Left cardiac atrium (tissue), 4 donors: ENCODE measurements at regions not wholly inside any gene's neighbourhood (a gene's known extent, or its start where the extent isn't known, plus 50 kb on each side); places are given as distances from the start of the nearest gene placed in this dataset.

ENCODE experiments used
- ATAC-seq, 2 donors: fragments of 200-7000 bp; cut with Tn5 transposase; one replicate each; pipeline ENCODE4 v1.9.1; 2020; ENCODE audit warnings: mild to moderate bottlenecking in 2 of 2, moderate library complexity in 2 of 2
- DNase-seq: peaks from one replicate; pipeline ENCODE4 v3.0.0-alpha.2; 2020
- intact Hi-C, 2 donors: fragments of 100-400 bp; cut with DNase I; formaldehyde crosslinking; loops; one replicate each; pipeline versions ENCODE4 v1.14.1 to v1.15.1; 2022 to 2023
- donor health status: DM: no; HTN: yes; CAD: no.
- donor health status: DM: no; HTN: yes; CAD: no; lungs with severe emphysema.
- donor health status: DM: yes; HTN: yes; CAD: no.
- donor health status: Dilated cardiomyopathy.

- DNase-seq: no peak
- ATAC-seq: no peak
- intact Hi-C loops: no loop called here
Observed at GRCh38 chr13:70959035-70959775, 851.0 kb upstream of the KLHL1 start.

DNA sequence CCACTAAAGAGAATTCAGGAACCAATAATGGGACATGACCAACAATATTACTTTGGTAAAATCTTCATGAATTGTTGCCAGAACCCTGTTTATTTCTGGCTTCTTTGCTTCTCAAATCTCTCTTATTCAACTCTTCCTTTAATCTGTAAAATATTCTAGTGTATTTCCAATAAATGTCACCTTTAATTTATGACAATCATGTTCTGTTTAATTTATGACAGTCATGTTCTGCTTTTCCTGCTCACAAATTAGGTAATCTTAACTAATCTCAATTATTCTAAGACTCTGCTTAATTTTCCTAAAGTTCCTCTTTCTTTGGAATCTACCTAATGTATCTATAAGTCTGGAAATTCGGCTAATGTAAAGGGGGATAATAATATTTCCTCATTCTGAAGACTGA is 847.6 kb upstream of the KLHL1 start:
- DNase-seq (no peak), ATAC-seq (no peak)
- intact Hi-C loops: no loop called here

DNA sequence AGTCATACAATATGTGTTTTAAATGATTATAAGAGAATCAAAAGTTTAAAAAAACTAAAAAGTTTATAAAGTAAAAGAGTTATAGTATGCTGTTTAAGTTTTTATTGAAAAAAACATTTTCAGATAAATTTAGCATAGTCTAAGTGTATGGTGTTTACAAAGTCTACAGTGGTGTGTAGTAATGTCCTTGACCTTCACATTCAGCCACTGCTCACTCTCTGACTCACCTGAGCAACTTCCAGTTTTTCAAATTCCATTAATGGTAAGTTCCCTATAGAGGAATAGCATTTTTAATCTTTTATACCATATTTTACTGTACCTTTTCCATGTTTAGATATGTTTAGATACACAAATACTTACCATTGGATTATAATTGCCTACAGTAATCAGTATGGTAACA is 842.4 kb upstream of the KLHL1 start:
- no peak for DNase-seq
- no peak for ATAC-seq
- intact Hi-C loops: no loop called here

- ATAC-seq: no peak
- intact Hi-C loops: no loop called here
Observed at GRCh38 chr13:70945506-70945905, 837.3 kb upstream of the KLHL1 start.

DNA sequence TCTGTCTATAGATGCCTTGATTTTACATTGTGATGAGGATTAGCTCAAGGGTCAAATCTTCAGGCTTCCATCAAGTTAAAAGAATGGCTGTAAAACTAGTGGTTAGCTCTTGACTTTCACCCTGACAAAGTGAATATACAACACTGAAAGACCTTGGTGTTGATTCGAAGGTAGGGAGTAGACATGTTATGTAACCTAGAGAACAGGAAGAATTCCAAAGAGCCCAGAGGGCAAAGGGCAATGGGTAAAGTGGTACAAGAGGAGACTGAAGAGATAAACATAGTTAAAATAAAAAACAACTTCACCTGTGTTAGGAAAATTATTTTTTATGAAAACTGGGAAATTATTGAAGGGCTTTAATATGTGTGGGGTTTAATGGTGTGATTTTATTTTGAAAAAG is 833.2 kb upstream of the KLHL1 start:
- DNase-seq: no peak
- intact Hi-C loops: no loop called here
- ATAC-seq: no peak

More at GRCh38 chr13:70945506-70945905, 837.3 kb upstream of the KLHL1 start:
- DNase-seq: no peak

DNA sequence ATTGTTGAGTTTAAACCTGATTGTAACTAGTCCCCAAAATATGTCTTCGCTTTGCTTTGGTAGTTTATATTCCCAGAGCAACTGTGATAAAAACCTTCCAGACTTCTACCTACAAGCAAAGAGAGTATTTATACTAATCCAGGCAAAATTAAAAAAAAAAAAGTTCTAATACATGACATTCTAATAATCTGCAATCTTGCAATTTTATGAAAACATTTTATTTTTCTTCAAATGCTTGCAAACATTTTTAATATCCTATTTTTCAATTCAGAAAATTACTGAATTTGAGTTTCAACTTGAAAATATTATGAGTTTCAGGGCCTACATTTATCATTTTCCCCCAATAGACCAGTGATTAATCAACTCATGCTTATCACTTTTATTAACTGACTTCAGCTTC is 830.2 kb upstream of the KLHL1 start:
- intact Hi-C loops: no loop called here
- DNase-seq (no peak), ATAC-seq (no peak)

DNA sequence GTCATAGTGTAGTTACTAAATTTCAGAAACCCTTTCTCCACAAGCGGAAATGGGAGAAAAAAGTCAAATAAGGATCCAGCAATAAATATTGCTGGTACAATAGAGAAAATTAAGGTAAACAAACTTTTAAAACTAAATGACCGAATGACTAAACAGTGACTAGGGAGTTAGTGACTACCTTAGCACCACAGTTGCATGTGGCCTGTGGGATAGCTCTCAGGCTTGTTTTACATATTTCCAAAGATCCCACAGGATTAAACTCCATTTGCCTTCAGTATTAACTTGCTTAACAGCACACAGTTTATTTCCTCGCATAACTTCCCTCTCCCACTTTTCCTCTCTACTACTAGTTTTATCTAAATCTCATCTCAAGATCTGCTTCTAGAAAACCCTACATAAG is 824.3 kb upstream of the KLHL1 start:
- intact Hi-C loops: no loop called here
- DNase-seq (no peak), ATAC-seq (no peak)

DNA sequence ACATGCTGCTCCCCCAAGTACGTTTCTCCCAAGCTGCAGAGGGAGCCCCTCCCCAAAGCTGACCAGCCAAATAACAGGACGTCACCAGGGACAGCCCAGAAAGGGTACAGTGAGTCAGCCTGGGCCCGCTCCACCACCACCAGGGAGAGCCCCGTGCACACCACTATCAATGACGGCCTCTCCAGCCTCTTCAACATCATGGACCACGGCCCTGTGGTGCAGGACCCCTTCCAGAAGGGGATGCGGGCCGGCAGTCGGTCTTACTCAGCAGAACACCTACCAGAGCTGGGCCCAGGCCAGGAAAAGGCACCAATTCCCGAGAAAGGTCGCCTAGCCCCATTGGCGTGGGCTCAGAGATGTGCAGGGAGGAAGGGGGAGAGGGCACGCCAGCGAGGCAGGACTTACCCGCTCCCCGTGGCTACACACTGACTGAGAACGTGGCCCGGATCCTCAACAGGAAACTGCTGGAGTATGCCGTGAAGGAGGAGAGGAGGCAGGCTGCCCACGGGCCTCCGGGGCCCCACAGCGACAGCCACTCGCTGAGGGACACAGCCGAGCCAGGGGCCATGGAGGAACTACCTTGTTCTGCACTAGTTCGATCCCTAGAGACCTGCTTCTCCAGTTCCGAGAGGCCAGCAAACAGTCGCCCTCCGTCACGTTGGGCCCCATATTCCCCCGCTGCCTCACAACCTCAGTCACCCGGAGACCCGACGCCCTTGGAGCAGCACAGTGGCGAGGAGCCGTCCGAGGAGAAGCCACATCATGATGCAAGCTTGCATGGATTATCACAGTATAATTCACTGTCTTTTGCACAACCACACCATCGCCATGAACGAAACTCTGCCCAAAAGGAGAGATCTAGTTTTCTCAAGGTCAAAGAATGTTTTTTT is 815.9 kb upstream of the KLHL1 start:
- DNase-seq: no peak
- intact Hi-C loops: no loop called here
- ATAC-seq: no peak

DNA sequence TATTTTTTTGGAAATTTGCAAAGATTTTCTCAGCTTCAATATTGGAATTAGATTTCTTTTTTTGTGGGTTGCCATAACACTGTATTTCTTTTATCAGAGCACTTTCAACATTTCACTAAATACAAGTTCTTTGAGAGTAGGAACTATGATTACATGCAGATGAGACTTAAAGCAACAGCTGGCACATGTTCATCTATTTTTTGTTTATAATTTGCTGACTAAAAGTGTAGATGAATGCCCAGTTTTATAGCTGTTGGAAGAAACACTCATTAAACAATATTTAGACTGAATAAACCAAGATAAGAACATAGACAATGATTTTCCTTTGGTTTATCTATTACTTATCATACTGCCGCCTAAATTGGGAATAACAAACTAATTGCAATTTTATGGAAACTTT is 803.0 kb upstream of the KLHL1 start:
- no peak for DNase-seq
- intact Hi-C loops: no loop called here
- no peak for ATAC-seq

GRCh38 chr13:70908795-70909194 is 800.5 kb upstream of the KLHL1 start:
- DNase-seq (no peak), ATAC-seq (no peak)
- intact Hi-C loops: no loop called here

DNA sequence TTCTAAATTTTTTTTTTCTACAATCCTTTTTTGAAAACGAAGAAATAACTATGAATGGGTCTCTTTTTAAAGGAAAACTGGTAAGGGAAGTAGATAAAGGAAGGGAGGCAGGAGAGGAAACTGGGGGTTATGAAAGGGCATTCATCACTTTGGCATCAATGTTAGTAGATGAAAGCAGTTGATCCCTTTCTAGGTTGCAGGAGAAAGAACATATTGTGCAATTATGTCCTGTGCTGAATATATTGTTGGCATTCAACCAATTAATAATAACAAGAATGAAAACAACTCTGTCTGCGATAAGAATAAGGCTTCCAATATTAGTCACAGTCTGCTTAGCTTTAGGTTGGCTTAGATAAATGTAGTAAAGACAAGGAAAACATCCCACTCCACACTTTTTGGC is 796.8 kb upstream of the KLHL1 start:
- DNase-seq (no peak), ATAC-seq (peak in 1 of 2 donors; percentile 31)
- intact Hi-C loops: no loop called here

- no peak for ATAC-seq
Observed at GRCh38 chr13:70896136-70896535, 787.9 kb upstream of the KLHL1 start.

DNA sequence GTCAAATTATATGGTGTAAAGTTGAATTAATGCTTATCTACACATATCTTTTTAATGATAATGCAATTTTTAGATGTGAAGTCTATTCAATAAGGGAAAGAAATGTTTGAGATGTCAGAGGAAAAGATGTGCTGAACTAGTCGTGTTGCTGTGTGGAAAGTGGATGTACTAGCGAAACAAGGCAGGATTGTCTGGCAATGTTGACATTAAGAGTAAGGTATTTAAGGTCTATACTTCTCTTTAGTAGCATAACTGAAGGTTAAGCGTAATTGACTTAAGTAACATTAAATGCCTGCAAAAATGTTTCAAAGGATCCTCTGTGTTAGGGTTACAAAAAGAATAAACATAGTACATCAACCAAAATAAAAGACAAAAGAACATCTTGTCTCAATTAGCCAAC is 787.3 kb upstream of the KLHL1 start:
- intact Hi-C loops: no loop called here
- DNase-seq (no peak), ATAC-seq (no peak)

More at GRCh38 chr13:70896136-70896535, 787.9 kb upstream of the KLHL1 start:
- no peak for DNase-seq
- intact Hi-C loops: no loop called here

- DNase-seq (no peak), ATAC-seq (no peak)
- intact Hi-C loops: no loop called here
Observed at GRCh38 chr13:70894258-70894657, 786.0 kb upstream of the KLHL1 start.

- DNase-seq (no peak), ATAC-seq (no peak)
- intact Hi-C loops: no loop called here
Observed at GRCh38 chr13:70893832-70894231, 785.6 kb upstream of the KLHL1 start.

DNA sequence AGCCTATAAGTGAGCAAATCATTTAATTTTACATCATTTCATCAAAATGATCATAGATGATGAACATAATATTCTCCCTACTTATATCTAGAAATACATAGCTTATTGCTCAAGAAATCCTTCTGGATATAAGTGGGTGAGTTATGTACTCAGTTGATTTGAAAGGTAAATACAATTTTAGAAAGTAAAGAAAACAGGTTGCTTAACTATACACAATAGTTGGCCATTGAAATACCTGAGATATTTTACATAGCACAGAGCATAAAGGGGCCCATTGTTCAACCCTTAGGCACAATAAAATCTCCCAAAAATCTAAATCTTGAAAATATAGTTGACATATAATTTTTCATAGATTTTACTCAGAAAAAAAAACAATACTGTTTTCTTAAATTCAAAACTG is 782.0 kb upstream of the KLHL1 start:
- DNase-seq (no peak), ATAC-seq (no peak)
- intact Hi-C loops: no loop called here

GRCh38 chr13:70889163-70889562 is 780.9 kb upstream of the KLHL1 start:
- no peak for ATAC-seq
- intact Hi-C loops: no loop called here
- no peak for DNase-seq

GRCh38 chr13:70884196-70884595 is 775.9 kb upstream of the KLHL1 start:
- ATAC-seq: no peak
- intact Hi-C loops: no loop called here
- no peak for DNase-seq

- DNase-seq: no peak
- intact Hi-C loops: no loop called here
Observed at GRCh38 chr13:70874636-70875035, 766.4 kb upstream of the KLHL1 start.

DNA sequence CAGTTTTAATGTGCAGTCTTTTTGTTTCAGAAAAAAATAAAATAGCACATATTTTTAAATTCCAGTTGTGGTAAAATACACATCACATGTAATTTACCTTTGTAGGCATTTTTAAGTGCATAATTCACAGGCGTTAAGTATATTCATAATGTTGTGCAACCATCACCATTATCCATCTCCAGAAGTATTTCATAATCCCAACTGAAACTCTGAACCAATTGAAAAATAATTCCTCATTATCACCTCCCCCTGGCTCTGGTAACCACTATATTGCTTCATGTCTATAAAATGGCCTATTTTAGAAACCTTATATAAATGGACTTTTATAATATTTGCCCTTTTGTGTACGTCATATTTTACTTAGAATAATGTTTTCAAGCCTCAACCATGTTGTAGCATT is 756.5 kb upstream of the KLHL1 start:
- ATAC-seq: no peak

More at GRCh38 chr13:70874636-70875035, 766.4 kb upstream of the KLHL1 start:
- ATAC-seq: no peak

DNA sequence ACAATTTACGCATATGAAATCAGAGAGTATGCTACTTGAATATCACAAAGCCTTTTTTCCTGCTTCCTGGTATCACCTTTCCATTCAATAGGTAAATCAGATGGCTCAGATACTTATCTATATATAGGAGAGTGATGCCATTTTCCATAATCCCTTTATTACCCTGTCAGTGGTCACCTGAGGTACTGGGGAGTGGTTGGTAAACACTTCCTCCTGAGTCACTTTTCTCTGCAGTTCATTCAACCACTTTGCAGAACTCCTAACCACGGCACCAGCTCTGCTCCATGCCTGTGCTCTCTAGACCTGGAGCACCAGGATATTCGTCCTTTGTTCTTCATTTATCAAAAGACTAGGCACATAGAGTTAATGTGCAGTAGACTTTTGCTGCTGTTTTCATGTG is 748.5 kb upstream of the KLHL1 start:
- DNase-seq: no peak
- ATAC-seq: no peak
- intact Hi-C loops: no loop called here

More for the DNA sequence above, 756.5 kb upstream of the KLHL1 start:
- DNase-seq: no peak
- intact Hi-C loops: no loop called here
